CD4-positive, CD25-positive, alpha-beta regulatory T cell (primary cell): ENCODE measurements at regions not wholly inside any gene's neighbourhood (a gene's known extent, or its start where the extent isn't known, plus 50 kb on each side); places are given as distances from the start of the nearest gene placed in this dataset.

Experiments used
- ATAC-seq, 2 donors: fragments of 150-1000 bp; cut with Tn5 transposase; one replicate each; pipeline ENCODE4 v1.10.0; 2021; ENCODE audit warnings: low read depth in 2 of 2, moderate number of reproducible peaks in 2 of 2, moderate library complexity in 1 of 2
- DNase-seq, 3 donors: peaks; one replicate each; pipeline versions ENCODE4 v3.0.0 to v3.0.0-alpha.2; 2012 to 2022; ENCODE audit warnings: mixed read lengths in 1 of 3
- H3K27ac ChIP-seq: one replicate; pipeline ENCODE4 v1.7.0; 2013; ENCODE audit warnings: mild to moderate bottlenecking, low read length; ENCODE audit not compliant: insufficient read depth, poor library complexity, severe bottlenecking
- H3K27me3 ChIP-seq: one replicate; pipeline ENCODE4 v1.7.0; 2013; ENCODE audit warnings: low read length; ENCODE audit not compliant: control insufficient read depth, insufficient read depth
- H3K36me3 ChIP-seq: one replicate; pipeline ENCODE4 v1.7.0; 2013; ENCODE audit warnings: mild to moderate bottlenecking, low read length, moderate library complexity; ENCODE audit not compliant: control insufficient read depth, insufficient read depth
- H3K4me1 ChIP-seq: 2 replicates; pipeline ENCODE4 v1.7.0; 2013; ENCODE audit warnings: mild to moderate bottlenecking, low read length; ENCODE audit not compliant: insufficient read depth, control insufficient read depth, poor library complexity, severe bottlenecking
- H3K4me3 ChIP-seq: one replicate; pipeline ENCODE4 v1.7.0; 2013; ENCODE audit warnings: low read depth, mild to moderate bottlenecking, low read length, moderate library complexity
- H3K9me3 ChIP-seq, 2 experiments: 1 replicate in 1 of 2; 2 replicates in 1 of 2; pipeline ENCODE4 v1.7.0; 2013; ENCODE audit warnings: low read length in 2 of 2, mild to moderate bottlenecking in 1 of 2, moderate library complexity in 1 of 2; ENCODE audit not compliant: control insufficient read depth in 2 of 2
- H3K27ac Mint-ChIP-seq, 3 donors: one replicate each; pipeline ENCODE4 v1.8.0; 2020 to 2022; ENCODE audit warnings: mild to moderate bottlenecking in 3 of 3, mixed read lengths in 3 of 3, moderate library complexity in 2 of 3
- H3K27me3 Mint-ChIP-seq: one replicate; pipeline ENCODE4 v1.8.0; 2022; ENCODE audit warnings: mild to moderate bottlenecking, mixed read lengths
- H3K36me3 Mint-ChIP-seq: one replicate; pipeline ENCODE4 v1.8.0; 2020; ENCODE audit warnings: mixed read lengths
- H3K4me1 Mint-ChIP-seq, 4 donors: one replicate each; pipeline ENCODE4 v1.8.0; 2020 to 2022; ENCODE audit warnings: mixed read lengths in 4 of 4, mild to moderate bottlenecking in 1 of 4
- H3K4me3 Mint-ChIP-seq, 4 donors: one replicate each; pipeline ENCODE4 v1.8.0; 2020 to 2022; ENCODE audit warnings: mild to moderate bottlenecking in 4 of 4, mixed read lengths in 4 of 4, moderate library complexity in 3 of 4
- H3K9me3 Mint-ChIP-seq, 7 donors: one replicate each; pipeline ENCODE4 v1.8.0; 2020 to 2022; ENCODE audit warnings: mixed read lengths in 7 of 7, mild to moderate bottlenecking in 3 of 7, moderate library complexity in 2 of 7

DNA sequence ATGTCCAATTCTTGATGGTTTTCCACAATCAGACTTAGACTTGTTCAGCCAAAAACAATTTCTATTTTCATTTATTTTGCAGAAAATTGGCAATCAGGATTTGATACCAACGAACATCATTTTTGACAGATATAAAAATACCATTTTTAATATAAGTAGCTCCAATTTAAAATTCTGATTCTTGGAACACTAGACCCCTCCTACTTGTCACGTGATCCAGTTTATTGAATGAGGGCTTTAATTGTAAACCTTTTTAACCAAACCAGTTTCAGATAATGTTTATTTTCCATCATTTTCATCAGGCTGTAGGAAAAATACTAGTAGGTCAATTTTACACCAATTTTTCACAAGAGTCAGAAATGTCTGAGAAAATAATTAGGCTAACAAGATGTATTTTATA lies 607.2 kb upstream of the RGS18 start:
- Mint-ChIP-seq H3K9me3 (peaks cover 5 to 16% (median 9%) of the 10 kb centered on the region in 7 donors), H3K27ac (no peak overlapping the region), H3K4me3 (no peak overlapping the region), H3K27me3 (no peaks in the 10 kb centered on the region), H3K4me1 (no peaks in the 10 kb centered on the region), H3K36me3 (no peaks in the 10 kb centered on the region)
- H3K9me3 ChIP-seq, result peaks cover 0 to 2% of the 10 kb centered on the region in 2 experiments
- no peak for ATAC-seq
- H3K27me3 ChIP-seq, result no peaks in the 10 kb centered on the region
- no peak for DNase-seq
- no peaks in the 10 kb centered on the region for H3K36me3 ChIP-seq
- no peaks in the 10 kb centered on the region for H3K4me1 ChIP-seq
- no peak overlapping the region for H3K27ac ChIP-seq
- H3K4me3 ChIP-seq, result no peak overlapping the region

DNA sequence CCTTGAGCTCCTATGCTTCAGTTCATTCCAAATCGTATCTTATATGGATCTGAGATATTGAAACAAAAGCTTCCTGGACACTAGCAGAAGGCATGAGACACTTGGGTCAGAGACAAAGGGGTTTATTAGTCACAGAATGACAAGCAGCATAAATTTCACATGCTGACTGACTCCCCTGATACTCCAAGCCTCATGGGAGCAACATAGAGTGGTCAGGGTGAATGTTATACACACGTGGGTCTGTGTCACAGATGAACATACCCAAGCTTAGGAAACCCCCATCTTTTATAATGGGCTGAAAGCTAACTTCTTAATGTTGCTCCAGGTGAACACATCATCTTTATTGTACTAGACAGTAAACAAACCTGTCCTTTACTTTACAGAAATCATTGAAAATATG lies 599.9 kb upstream of the RGS18 start:
- ATAC-seq (no peak), DNase-seq (no peak)
- Mint-ChIP-seq H3K36me3 (no peaks in the 10 kb centered on the region), H3K27ac (no peak overlapping the region), H3K4me1 (no peaks in the 10 kb centered on the region), H3K27me3 (no peaks in the 10 kb centered on the region), H3K9me3 (peaks cover 0 to 9% (median 5%) of the 10 kb centered on the region in 7 donors), H3K4me3 (no peak overlapping the region)
- Histone ChIP-seq H3K4me1 (no peaks in the 10 kb centered on the region), H3K36me3 (no peaks in the 10 kb centered on the region), H3K27me3 (no peaks in the 10 kb centered on the region), H3K9me3 (no peaks in the 10 kb centered on the region), H3K4me3 (no peak overlapping the region), H3K27ac (no peak overlapping the region)

DNA sequence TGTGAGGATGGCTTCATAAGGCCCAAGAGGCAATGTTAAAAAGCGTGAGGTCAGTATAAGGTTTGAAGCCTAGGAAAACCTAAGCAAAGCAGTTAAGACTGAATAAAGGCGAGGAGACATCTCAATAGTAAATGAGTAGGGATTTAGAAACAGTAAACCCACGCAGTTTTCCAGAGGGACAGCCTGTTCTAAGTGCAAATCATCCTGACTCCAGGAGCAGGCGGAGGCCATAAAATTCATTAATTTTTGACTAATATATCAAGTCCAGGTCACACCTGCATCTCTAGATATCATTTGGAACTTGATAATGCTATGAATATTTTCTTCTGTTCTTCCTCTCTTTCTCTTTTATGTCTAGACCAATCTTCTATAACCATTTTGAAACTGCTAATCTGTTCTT lies 597.0 kb upstream of the RGS18 start:
- no peaks in the 10 kb centered on the region for H3K36me3 Mint-ChIP-seq
- no peak for DNase-seq

GRCh38 chr1:191564275-191564674 lies 594.0 kb upstream of the RGS18 start:
- H3K36me3 ChIP-seq, result no peaks in the 10 kb centered on the region
- H3K4me3 ChIP-seq, result no peak overlapping the region
- Mint-ChIP-seq H3K36me3 (no peaks in the 10 kb centered on the region), H3K27ac (peak overlapping the region in 1 of 3 donors; percentile 62), H3K4me1 (no peaks in the 10 kb centered on the region), H3K9me3 (peaks cover 0 to 10% (median 4%) of the 10 kb centered on the region in 7 donors), H3K27me3 (no peaks in the 10 kb centered on the region), H3K4me3 (no peak overlapping the region)
- H3K27me3 ChIP-seq, result no peaks in the 10 kb centered on the region
- H3K4me1 ChIP-seq, result no peaks in the 10 kb centered on the region
- H3K9me3 ChIP-seq, result peaks cover 0 to 3% of the 10 kb centered on the region in 2 experiments
- H3K27ac ChIP-seq, result no peak overlapping the region
- DNase-seq (no peak), ATAC-seq (no peak)

More for the DNA sequence above, 597.0 kb upstream of the RGS18 start:
- H3K27me3 Mint-ChIP-seq, result no peaks in the 10 kb centered on the region
- peaks cover 2 to 15% (median 5%) of the 10 kb centered on the region in 7 donors for H3K9me3 Mint-ChIP-seq
- H3K9me3 ChIP-seq, result no peaks in the 10 kb centered on the region
- no peaks in the 10 kb centered on the region for H3K27me3 ChIP-seq
- no peaks in the 10 kb centered on the region for H3K4me1 Mint-ChIP-seq
- no peaks in the 10 kb centered on the region for H3K36me3 ChIP-seq
- no peak for ATAC-seq
- no peak overlapping the region for H3K27ac ChIP-seq
- no peak overlapping the region for H3K4me3 Mint-ChIP-seq
- no peak overlapping the region for H3K27ac Mint-ChIP-seq
- no peak overlapping the region for H3K4me3 ChIP-seq
- H3K4me1 ChIP-seq, result no peaks in the 10 kb centered on the region

GRCh38 chr1:191572479-191572878 lies 585.8 kb upstream of the RGS18 start:
- no peaks in the 10 kb centered on the region for H3K36me3 Mint-ChIP-seq
- no peak overlapping the region for H3K4me3 ChIP-seq
- H3K9me3 ChIP-seq, result peaks cover 0 to 3% of the 10 kb centered on the region in 2 experiments
- H3K27me3 ChIP-seq, result no peaks in the 10 kb centered on the region
- no peak for DNase-seq
- no peak overlapping the region for H3K4me3 Mint-ChIP-seq
- H3K27ac Mint-ChIP-seq, result no peak overlapping the region
- ATAC-seq, result no peak
- no peaks in the 10 kb centered on the region for H3K4me1 Mint-ChIP-seq
- H3K27ac ChIP-seq, result no peak overlapping the region
- H3K4me1 ChIP-seq, result no peaks in the 10 kb centered on the region
- no peaks in the 10 kb centered on the region for H3K36me3 ChIP-seq
- peaks cover 0 to 5% (median 4%) of the 10 kb centered on the region in 7 donors for H3K9me3 Mint-ChIP-seq
- no peaks in the 10 kb centered on the region for H3K27me3 Mint-ChIP-seq

GRCh38 chr1:191575180-191575579 lies 583.1 kb upstream of the RGS18 start:
- DNase-seq (no peak), ATAC-seq (no peak)
- Histone ChIP-seq H3K4me1 (no peaks in the 10 kb centered on the region), H3K27me3 (no peaks in the 10 kb centered on the region), H3K27ac (no peak overlapping the region), H3K4me3 (no peak overlapping the region), H3K36me3 (no peaks in the 10 kb centered on the region), H3K9me3 (no peaks in the 10 kb centered on the region)
- H3K9me3 Mint-ChIP-seq, result peaks cover 0 to 9% (median 4%) of the 10 kb centered on the region in 7 donors
- H3K4me3 Mint-ChIP-seq, result no peak overlapping the region
- no peaks in the 10 kb centered on the region for H3K36me3 Mint-ChIP-seq
- H3K27ac Mint-ChIP-seq, result no peak overlapping the region
- no peaks in the 10 kb centered on the region for H3K27me3 Mint-ChIP-seq
- H3K4me1 Mint-ChIP-seq, result no peaks in the 10 kb centered on the region

GRCh38 chr1:191575746-191576145 lies 582.5 kb upstream of the RGS18 start:
- H3K9me3 ChIP-seq, result no peaks in the 10 kb centered on the region
- no peak overlapping the region for H3K4me3 ChIP-seq
- peaks cover 2 to 12% (median 4%) of the 10 kb centered on the region in 7 donors for H3K9me3 Mint-ChIP-seq
- no peaks in the 10 kb centered on the region for H3K36me3 ChIP-seq
- H3K4me3 Mint-ChIP-seq, result no peak overlapping the region
- no peaks in the 10 kb centered on the region for H3K4me1 ChIP-seq
- no peaks in the 10 kb centered on the region for H3K4me1 Mint-ChIP-seq
- H3K36me3 Mint-ChIP-seq, result no peaks in the 10 kb centered on the region
- ATAC-seq, result no peak
- no peak for DNase-seq
- H3K27ac Mint-ChIP-seq, result no peak overlapping the region
- no peaks in the 10 kb centered on the region for H3K27me3 Mint-ChIP-seq
- H3K27ac ChIP-seq, result no peak overlapping the region
- no peaks in the 10 kb centered on the region for H3K27me3 ChIP-seq

- H3K27ac ChIP-seq, result no peak overlapping the region
- H3K4me1 ChIP-seq, result no peaks in the 10 kb centered on the region
- ATAC-seq (no peak), DNase-seq (no peak)
- Mint-ChIP-seq H3K27me3 (no peaks in the 10 kb centered on the region), H3K36me3 (no peaks in the 10 kb centered on the region), H3K9me3 (peaks cover 3 to 14% (median 4%) of the 10 kb centered on the region in 7 donors), H3K4me3 (no peak overlapping the region), H3K27ac (no peak overlapping the region), H3K4me1 (no peaks in the 10 kb centered on the region)
- no peaks in the 10 kb centered on the region for H3K27me3 ChIP-seq
- H3K36me3 ChIP-seq, result no peaks in the 10 kb centered on the region
- no peaks in the 10 kb centered on the region for H3K9me3 ChIP-seq
- H3K4me3 ChIP-seq, result no peak overlapping the region
Measured at GRCh38 chr1:191577213-191577612, 581.0 kb upstream of the RGS18 start.
